Mesodermal cell (in vitro differentiated cells): ENCODE measurements at regions not wholly inside any gene's neighbourhood (a gene's known extent, or its start where the extent isn't known, plus 50 kb on each side); places are given as distances from the start of the nearest gene placed in this dataset.
"Not testable (repeated sequence)": the region's sequence is repeated elsewhere in the genome, so short reads cannot be mapped to it uniquely, and the experiment has no call there.

Experiments used
- H3K27ac ChIP-seq: 2 replicates; pipeline ENCODE4 v1.7.0; 2013; ENCODE audit warnings: mild to moderate bottlenecking, low read depth, low read length, moderate library complexity; ENCODE audit not compliant: severe bottlenecking
- H3K36me3 ChIP-seq: 2 replicates; pipeline ENCODE4 v1.7.1; 2013; ENCODE audit warnings: mild to moderate bottlenecking, low read length, moderate library complexity; ENCODE audit not compliant: control insufficient read depth, insufficient read depth
- H3K4me1 ChIP-seq: one replicate; pipeline ENCODE4 v1.7.1; 2013; ENCODE audit warnings: mild to moderate bottlenecking, low read length; ENCODE audit not compliant: insufficient read depth, control insufficient read depth, poor library complexity, severe bottlenecking
- H3K4me3 ChIP-seq: 2 replicates; pipeline ENCODE4 v1.7.0; 2013; ENCODE audit warnings: low read length, control low read depth, mild to moderate bottlenecking; ENCODE audit not compliant: insufficient read depth, poor library complexity, severe bottlenecking; ENCODE audit errors: extremely low read depth
- H3K9me3 ChIP-seq: 2 replicates; pipeline ENCODE4 v1.7.1; 2013; ENCODE audit warnings: mild to moderate bottlenecking, low read length, moderate library complexity; ENCODE audit not compliant: control insufficient read depth
- WGBS, 2 experiments: methylation state at CpG; one replicate each; pipeline ENCODE4 v1.1.5; 2013; ENCODE audit warnings: missing lambda C conversion rate in 2 of 2; ENCODE audit not compliant: insufficient coverage in 2 of 2; 5-methylcytosine and 5-hydroxymethylcytosine counted together

DNA sequence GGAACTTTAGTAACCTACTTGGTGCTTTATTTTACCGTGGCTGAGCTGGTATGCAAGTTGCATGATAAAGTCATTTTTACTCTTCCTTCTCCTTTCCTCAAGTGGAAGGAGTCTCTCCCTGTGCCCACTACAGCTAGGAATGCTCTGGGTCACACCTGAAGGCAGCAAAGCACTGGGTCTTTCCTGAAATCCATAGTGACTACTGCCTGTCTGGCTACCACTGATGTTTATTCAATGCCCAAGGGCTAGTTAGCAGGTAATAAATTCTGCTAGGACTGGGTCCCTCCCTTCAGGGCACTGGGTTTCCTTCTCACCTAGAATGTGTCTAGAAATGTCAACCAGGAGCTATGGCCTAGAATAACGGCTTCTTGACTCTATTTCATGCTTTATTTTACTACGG is 1081.4 kb downstream of the FAT4 start:
- 95 to 100% methylated on average over 1 to 2 of the region's 3 CpGs for WGBS, 2 experiments
- Histone ChIP-seq H3K9me3 (no peaks in the 10 kb centered on the region), H3K36me3 (no peaks in the 10 kb centered on the region), H3K27ac (no peak overlapping the region), H3K4me1 (no peaks in the 10 kb centered on the region), H3K4me3 (no peak overlapping the region)

DNA sequence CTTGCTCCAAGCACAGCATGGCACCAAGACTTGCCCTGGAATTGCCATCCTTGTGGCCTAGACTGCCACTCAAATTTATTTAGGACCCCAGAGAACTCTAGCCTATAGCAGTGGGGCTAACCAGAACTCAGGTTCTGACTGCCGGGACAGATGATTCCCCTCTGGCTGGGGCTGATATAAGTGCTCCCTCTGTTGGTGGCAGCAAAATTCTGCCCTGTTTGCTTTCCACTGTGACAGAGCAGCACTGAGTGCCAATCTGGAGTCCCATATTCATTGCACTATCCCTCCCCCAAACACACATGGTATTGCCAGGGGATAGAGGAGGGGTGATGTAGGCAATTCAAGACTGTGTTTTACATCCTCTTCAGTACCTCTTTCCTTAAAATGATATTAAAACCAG is 1081.9 kb downstream of the FAT4 start:
- Histone ChIP-seq H3K36me3 (no peaks in the 10 kb centered on the region), H3K27ac (no peak overlapping the region), H3K9me3 (no peaks in the 10 kb centered on the region), H3K4me3 (no peak overlapping the region), H3K4me1 (no peaks in the 10 kb centered on the region)
- 93 to 100% methylated on average over 1 of the region's 1 CpG for WGBS, 2 experiments

DNA sequence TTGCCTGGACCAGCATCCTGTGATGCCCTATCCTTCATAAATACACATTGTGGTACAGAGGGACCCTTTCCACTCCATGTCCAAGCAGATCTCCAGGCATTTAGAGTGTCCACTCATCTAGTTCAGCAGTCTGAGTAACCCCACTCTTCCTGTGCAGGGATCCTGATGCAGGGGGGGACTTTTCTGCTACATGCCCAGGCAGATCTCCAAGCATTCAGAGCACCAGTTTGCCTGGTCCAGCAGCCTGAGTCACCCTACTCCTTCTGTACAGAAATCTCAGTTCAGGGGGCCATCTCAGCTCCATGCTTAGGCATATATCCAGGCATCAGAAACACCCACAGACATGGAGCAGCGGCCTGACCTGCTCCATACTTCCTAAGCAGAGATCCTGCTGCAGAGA is 1089.8 kb downstream of the FAT4 start:
- Histone ChIP-seq H3K36me3 (no peaks in the 10 kb centered on the region), H3K27ac (no peak overlapping the region), H3K4me1 (no peaks in the 10 kb centered on the region), H3K9me3 (no peaks in the 10 kb centered on the region), H3K4me3 (no peak overlapping the region)
- 75 to 88% methylated on average over 1 of the region's 1 CpG for WGBS, 2 experiments

DNA sequence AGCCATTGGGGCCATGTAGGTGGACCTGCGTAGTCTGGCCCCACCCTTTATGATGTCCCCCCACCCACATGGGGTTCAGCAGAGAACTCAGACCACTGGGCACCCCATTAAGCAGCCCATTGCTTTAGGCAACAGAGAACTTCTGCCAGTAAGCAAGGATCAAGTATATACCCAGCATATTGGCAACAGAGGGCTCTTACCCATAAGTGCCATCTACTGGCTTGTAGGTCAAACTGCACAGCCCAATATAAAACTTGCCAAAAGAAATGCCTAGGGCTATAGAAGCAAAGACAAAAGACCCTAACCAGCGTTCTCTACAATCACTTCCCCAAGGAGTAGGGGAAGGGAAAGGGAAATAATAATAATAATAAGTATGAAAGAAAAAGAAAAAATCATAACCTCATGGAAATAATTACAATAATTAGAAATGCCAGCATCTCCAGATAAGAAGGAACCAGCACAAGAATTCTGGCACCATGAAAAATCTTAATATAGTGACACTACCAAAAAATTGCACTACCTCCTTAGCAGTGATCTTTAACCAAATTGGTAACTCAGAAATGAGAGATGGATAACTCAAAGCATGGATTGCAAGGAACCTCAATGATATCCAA is 1090.7 kb downstream of the FAT4 start:
- no peaks in the 10 kb centered on the region for H3K4me1 ChIP-seq
- H3K4me3 ChIP-seq, result no peak overlapping the region
- H3K9me3 ChIP-seq, result no peaks in the 10 kb centered on the region
- 100% methylated on average over 1 of the region's 2 CpGs; no CpG with 5 or more reads in 1 of the 2 experiments for WGBS, 2 experiments
- no peaks in the 10 kb centered on the region for H3K36me3 ChIP-seq
- no peak overlapping the region for H3K27ac ChIP-seq

DNA sequence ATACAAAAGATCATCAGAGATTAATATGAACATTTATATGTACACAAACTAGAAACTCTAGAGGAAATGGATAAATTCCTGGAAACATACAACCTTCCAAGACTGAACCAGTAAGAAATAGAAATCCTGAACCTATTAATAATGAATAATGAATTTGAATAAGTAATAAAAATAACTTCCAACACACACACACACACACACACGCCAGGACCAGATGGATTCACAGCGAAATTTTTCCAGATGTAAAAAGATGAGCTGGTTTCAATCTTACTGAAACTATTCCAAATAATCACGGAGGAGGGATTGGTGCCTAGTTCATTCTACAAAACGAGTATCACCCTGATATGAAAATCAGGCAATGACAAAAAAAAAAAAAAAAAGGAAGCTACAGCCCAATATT is 1095.0 kb downstream of the FAT4 start:
- Histone ChIP-seq H3K36me3 (no peaks in the 10 kb centered on the region), H3K4me3 (no peak overlapping the region), H3K4me1 (no peaks in the 10 kb centered on the region), H3K27ac (no peak overlapping the region), H3K9me3 (no peaks in the 10 kb centered on the region)
- 100% methylated on average over 1 of the region's 4 CpGs; no CpG with 5 or more reads in 1 of the 2 experiments for WGBS, 2 experiments

DNA sequence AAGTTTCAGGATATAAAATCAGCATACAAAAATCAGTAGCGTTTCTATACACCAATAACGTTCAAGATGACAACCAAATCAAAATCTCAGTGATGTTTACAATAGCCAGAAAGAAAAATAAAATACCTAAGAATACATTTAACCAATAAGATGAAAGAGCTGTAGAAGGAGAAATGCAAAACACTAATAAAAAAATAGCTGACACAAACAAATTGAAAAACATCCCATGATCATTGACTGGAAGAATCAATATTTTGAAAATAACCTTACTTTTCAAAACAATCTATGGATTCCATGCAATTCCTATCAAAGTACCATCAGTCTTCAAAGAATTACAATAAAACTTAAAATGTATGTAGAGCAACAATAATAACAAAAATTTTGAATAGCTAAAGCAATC is 1096.3 kb downstream of the FAT4 start:
- H3K9me3 ChIP-seq, result no peaks in the 10 kb centered on the region
- H3K4me3 ChIP-seq, result no peak overlapping the region
- no peaks in the 10 kb centered on the region for H3K4me1 ChIP-seq
- H3K36me3 ChIP-seq, result no peaks in the 10 kb centered on the region
- H3K27ac ChIP-seq, result no peak overlapping the region
- no CpG with 5 or more reads among the region's 2 CpGs for WGBS, 2 experiments

DNA sequence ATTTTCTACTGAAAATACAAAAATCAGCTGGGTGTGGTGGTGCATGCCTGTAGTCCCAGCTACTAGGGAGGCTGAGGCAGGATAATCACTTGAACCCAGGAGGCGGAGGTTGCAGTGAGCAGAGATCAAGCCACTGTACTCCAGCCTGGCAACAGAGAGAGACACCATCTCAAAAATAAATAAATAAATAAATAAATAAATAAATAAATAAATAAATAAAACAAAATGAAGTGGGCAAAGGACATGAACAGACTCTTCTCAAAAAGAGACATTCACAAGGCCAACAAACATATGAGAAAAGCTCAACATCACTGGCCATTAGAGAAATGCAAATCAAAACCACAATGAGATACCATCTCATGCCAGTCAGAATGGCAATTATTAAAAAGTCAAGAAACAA is 1097.6 kb downstream of the FAT4 start:
- not testable (repeated sequence) for H3K4me1 ChIP-seq, H3K27ac ChIP-seq, H3K36me3 ChIP-seq, H3K9me3 ChIP-seq, H3K4me3 ChIP-seq
- no CpG with 5 or more reads among the region's 1 CpG for WGBS, 2 experiments

DNA sequence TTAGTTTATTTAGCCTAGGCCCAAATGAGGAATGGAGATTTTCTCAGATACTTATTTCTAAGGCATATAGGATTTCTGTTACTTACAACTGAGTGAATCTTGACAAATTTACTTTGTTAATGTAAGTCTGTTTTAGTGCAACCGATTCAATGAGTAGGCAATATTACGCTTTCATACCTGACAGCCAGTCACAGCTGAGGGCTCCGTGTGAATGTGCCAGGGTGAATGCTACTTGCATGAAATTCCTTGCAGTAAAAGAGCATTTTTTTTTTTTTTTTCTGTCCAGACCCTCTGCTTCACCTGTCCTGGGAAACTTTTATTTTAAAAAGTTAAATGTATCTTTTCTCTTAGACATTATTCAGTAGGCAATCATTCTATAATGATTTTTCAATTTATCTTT is 1100.0 kb downstream of the FAT4 start:
- Histone ChIP-seq H3K36me3 (no peaks in the 10 kb centered on the region), H3K9me3 (no peaks in the 10 kb centered on the region), H3K27ac (no peak overlapping the region), H3K4me1 (no peaks in the 10 kb centered on the region), H3K4me3 (no peak overlapping the region)
- 93 to 100% methylated on average over 2 to 3 of the region's 3 CpGs for WGBS, 2 experiments

DNA sequence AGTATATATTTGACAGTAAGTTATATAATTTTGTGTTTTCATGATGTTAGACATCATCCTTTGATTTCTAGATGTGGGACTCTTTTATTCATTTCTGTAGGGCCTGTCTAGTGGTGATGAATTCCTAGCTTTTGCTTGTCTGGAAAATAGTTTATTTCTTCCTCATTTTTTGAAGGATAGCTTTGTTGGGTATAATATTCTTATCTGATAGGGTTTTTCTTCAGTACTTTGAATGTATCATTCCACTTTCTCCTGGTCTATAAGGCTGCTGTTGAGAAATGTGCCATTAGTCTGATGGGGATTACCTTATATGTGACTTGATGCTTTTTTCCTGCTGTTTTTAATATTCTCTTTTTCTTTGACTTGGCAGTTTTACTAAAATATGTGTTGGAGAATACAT is 1104.5 kb downstream of the FAT4 start:
- Histone ChIP-seq H3K4me1 (no peaks in the 10 kb centered on the region), H3K4me3 (no peak overlapping the region), H3K27ac (no peak overlapping the region), H3K9me3 (no peaks in the 10 kb centered on the region), H3K36me3 (no peaks in the 10 kb centered on the region)

DNA sequence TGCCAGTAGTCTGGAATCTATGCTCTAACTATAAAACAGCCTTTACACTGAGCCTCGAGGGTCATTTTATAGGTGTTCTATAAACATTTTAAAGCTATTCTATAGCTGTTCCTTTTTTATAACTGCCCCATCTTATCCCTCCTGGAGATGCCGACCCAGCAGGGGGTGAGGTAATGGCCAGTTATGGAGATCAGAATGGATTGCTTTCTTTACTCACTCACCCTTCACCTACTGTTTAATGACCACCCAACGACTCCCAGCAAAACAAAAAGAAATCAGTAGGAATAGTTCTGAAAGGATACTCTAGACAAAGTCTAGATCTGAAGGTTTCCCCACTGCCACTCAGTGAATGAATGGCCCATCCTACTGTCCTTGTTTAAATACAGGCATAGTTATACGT is 1113.1 kb downstream of the FAT4 start:
- Histone ChIP-seq H3K36me3 (no peaks in the 10 kb centered on the region), H3K4me3 (no peak overlapping the region), H3K4me1 (no peaks in the 10 kb centered on the region), H3K27ac (no peak overlapping the region), H3K9me3 (no peaks in the 10 kb centered on the region)
- no CpG with 5 or more reads among the region's 4 CpGs for WGBS, 2 experiments

DNA sequence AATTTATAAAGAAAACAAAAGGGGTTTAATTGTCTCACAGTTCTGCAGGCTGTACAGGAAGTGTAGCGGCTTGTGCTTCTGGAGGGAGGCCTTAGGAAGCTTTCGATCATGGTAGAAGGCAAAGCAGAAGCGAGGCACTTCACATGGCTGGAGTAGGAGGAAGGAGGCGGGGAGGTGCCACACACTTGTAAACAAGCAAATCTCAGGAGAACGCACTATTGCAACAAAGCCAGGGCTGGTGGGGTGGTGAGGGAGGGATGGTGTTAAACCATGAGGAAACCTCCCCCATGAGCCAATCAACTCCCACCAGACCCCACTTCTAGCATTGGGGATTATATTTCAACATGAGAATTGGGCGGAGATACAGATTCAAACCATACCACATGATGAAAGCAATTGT is 1116.3 kb downstream of the FAT4 start:
- Histone ChIP-seq H3K4me1 (no peaks in the 10 kb centered on the region), H3K36me3 (no peaks in the 10 kb centered on the region), H3K9me3 (no peaks in the 10 kb centered on the region), H3K4me3 (no peak overlapping the region), H3K27ac (no peak overlapping the region)
- 86 to 96% methylated on average over 3 to 4 of the region's 6 CpGs for WGBS, 2 experiments
